GM23248 (cell line): ENCODE measurements at regions not wholly inside any gene's neighbourhood (a gene's known extent, or its start where the extent isn't known, plus 50 kb on each side); places are given as distances from the start of the nearest gene placed in this dataset.

Experiments used
- DNase-seq: peaks from one replicate; pipeline ENCODE4 v3.0.0-alpha.2; 2015
- H2AFZ ChIP-seq: fragments of 200-600 bp; sonication (generic); 2 replicates; pipeline ENCODE4 v1.6.1; 2016; ENCODE audit warnings: antibody characterized with exemption
- H3F3A ChIP-seq: fragments of 200-600 bp; sonication (generic); 2 replicates; pipeline ENCODE4 v1.6.1; 2016; ENCODE audit warnings: mild to moderate bottlenecking, antibody characterized with exemption, mixed run types; ENCODE audit not compliant: insufficient read depth
- H3K27ac ChIP-seq: fragments of 200-600 bp; sonication (generic); 2 replicates; pipeline ENCODE4 v1.5.1; 2016; ENCODE audit warnings: mild to moderate bottlenecking
- H3K27me3 ChIP-seq: fragments of 200-600 bp; sonication (generic); replicated peaks from 2 replicates; pipeline ENCODE4 v1.6.1; 2016; ENCODE audit warnings: mild to moderate bottlenecking; ENCODE audit not compliant: insufficient read depth
- H3K36me3 ChIP-seq: fragments of 200-600 bp; sonication (generic); 2 replicates; pipeline ENCODE4 v1.6.1; 2016; ENCODE audit warnings: low read depth, mild to moderate bottlenecking
- H3K4me1 ChIP-seq: fragments of 200-600 bp; sonication (generic); 2 replicates; pipeline ENCODE4 v1.6.1; 2016; ENCODE audit warnings: mild to moderate bottlenecking; ENCODE audit not compliant: insufficient read depth
- H3K4me2 ChIP-seq: fragments of 200-600 bp; sonication (generic); one replicate; pipeline ENCODE4 v1.6.1; 2016; ENCODE audit warnings: mild to moderate bottlenecking; ENCODE audit not compliant: unreplicated experiment
- H3K4me3 ChIP-seq: fragments of 200-600 bp; sonication (generic); 2 replicates; pipeline ENCODE4 v1.5.1; 2016; ENCODE audit warnings: mild to moderate bottlenecking
- H3K79me2 ChIP-seq: fragments of 200-600 bp; sonication (generic); 2 replicates; pipeline ENCODE4 v1.6.1; 2016; ENCODE audit warnings: mild to moderate bottlenecking; ENCODE audit not compliant: insufficient read depth
- H3K9ac ChIP-seq: fragments of 200-600 bp; sonication (generic); 2 replicates; pipeline ENCODE4 v1.6.1; 2016; ENCODE audit warnings: mild to moderate bottlenecking
- H3K9me2 ChIP-seq: fragments of 200-600 bp; sonication (generic); 2 replicates; pipeline ENCODE4 v1.6.1; 2016; ENCODE audit warnings: mixed run types, mild to moderate bottlenecking, moderate library complexity; ENCODE audit not compliant: insufficient read depth
- H3K9me3 ChIP-seq: fragments of 200-600 bp; sonication (generic); one replicate; pipeline ENCODE4 v1.6.1; 2017; ENCODE audit warnings: low read depth
- H4K20me1 ChIP-seq: fragments of 200-600 bp; sonication (generic); 2 replicates; pipeline ENCODE4 v1.6.0; 2016; ENCODE audit not compliant: insufficient read depth
- EZH2 ChIP-seq: fragments of 200-600 bp; sonication (generic); IDR thresholded peaks from 2 replicates; pipeline ENCODE4 v1.6.1; 2018; ENCODE audit warnings: antibody characterized with exemption, mild to moderate bottlenecking; ENCODE audit not compliant: insufficient read depth, poor library complexity, severe bottlenecking
- EZH2phosphoT487 ChIP-seq: fragments of 200-600 bp; sonication (generic); IDR thresholded peaks from 2 replicates; pipeline ENCODE4 v1.6.1; 2018; ENCODE audit warnings: antibody characterized with exemption, moderate library complexity, mild to moderate bottlenecking, low read depth; ENCODE audit not compliant: insufficient read depth
- WGBS, 2 experiments: methylation state at CpG; one replicate each; pipeline ENCODE4 v1.1.6; 2015 to 2017; ENCODE audit warnings: low lambda C conversion rate in 2 of 2, low coverage in 1 of 2; ENCODE audit errors: missing lambda C conversion rate in 2 of 2; 5-methylcytosine and 5-hydroxymethylcytosine counted together
- in situ Hi-C: fragments of 300-500 bp; cut with MboI; formaldehyde crosslinking; loops from 2 replicates; pipeline ENCODE4 v1.15.0; 2020

GRCh38 chr20:48226642-48227041 is 441.4 kb upstream of the SULF2 start:
- Histone ChIP-seq H3K9ac (no peak overlapping the region), H3K9me3 (no peaks in the 10 kb centered on the region), H3K27ac (no peak overlapping the region), H3K9me2 (no peaks in the 10 kb centered on the region), H3K4me1 (no peaks in the 10 kb centered on the region), H2AFZ (no peak overlapping the region), H3K27me3 (no peaks in the 10 kb centered on the region), H3F3A (no peaks in the 10 kb centered on the region), H4K20me1 (no peaks in the 10 kb centered on the region), H3K4me2 (no peak overlapping the region), H3K79me2 (no peaks in the 10 kb centered on the region), H3K4me3 (no peak overlapping the region), H3K36me3 (no peaks in the 10 kb centered on the region)
- TF ChIP-seq EZH2phosphoT487 (no peak), EZH2 (no peak)
- no peak for DNase-seq
- 66 to 69% methylated on average over 5 of the region's 5 CpGs for WGBS, 2 experiments
- in situ Hi-C loops, result loop anchor here (10.0 kb wide), 1 partner anchor 58 kb away; no protein-coding TSS in a partner anchor

- Histone ChIP-seq H3K79me2 (no peaks in the 10 kb centered on the region), H3K4me3 (no peak overlapping the region), H3K4me2 (no peak overlapping the region), H3K4me1 (no peaks in the 10 kb centered on the region), H3K27ac (no peak overlapping the region), H3K9ac (no peak overlapping the region), H3F3A (no peaks in the 10 kb centered on the region), H3K9me3 (no peaks in the 10 kb centered on the region), H3K27me3 (0 out of 2 replicates have a peak, but pooled peaks cover 4% of the 10 kb centered on the region), H3K9me2 (no peaks in the 10 kb centered on the region), H3K36me3 (no peaks in the 10 kb centered on the region), H2AFZ (no peak overlapping the region), H4K20me1 (no peaks in the 10 kb centered on the region)
- 38 to 47% methylated on average over 6 of the region's 6 CpGs for WGBS, 2 experiments
- in situ Hi-C loops, result loop anchor here (10.0 to 25.0 kb wide), 2 partner anchors 60 to 388 kb away; no protein-coding TSS in a partner anchor
- peak; percentile 11 for DNase-seq
- TF ChIP-seq EZH2phosphoT487, result no peak
- TF ChIP-seq EZH2, result no peak
Observed at GRCh38 chr20:48224533-48225050, 439.3 kb upstream of the SULF2 start.

- H3K36me3 ChIP-seq, result no peaks in the 10 kb centered on the region
- TF ChIP-seq EZH2 (no peak), EZH2phosphoT487 (no peak)
- H4K20me1 ChIP-seq, result no peaks in the 10 kb centered on the region
- H3K27ac ChIP-seq, result no peak overlapping the region
- no peaks in the 10 kb centered on the region for H3K79me2 ChIP-seq
- no peak overlapping the region for H2AFZ ChIP-seq
- no peak overlapping the region for H3K4me3 ChIP-seq
- no peaks in the 10 kb centered on the region for H3K9me3 ChIP-seq
- H3K27me3 ChIP-seq, result 0 out of 2 replicates have a peak, but pooled peaks cover 4% of the 10 kb centered on the region
- H3K9ac ChIP-seq, result no peak overlapping the region
- H3K9me2 ChIP-seq, result no peaks in the 10 kb centered on the region
- in situ Hi-C loops, result loop anchor here (10.0 to 25.0 kb wide), 2 partner anchors 61 to 389 kb away; no protein-coding TSS in a partner anchor
- H3F3A ChIP-seq, result no peaks in the 10 kb centered on the region
- no peaks in the 10 kb centered on the region for H3K4me1 ChIP-seq
- no peak overlapping the region for H3K4me2 ChIP-seq
- DNase-seq, result no peak
- 46 to 52% methylated on average over 13 to 14 of the region's 14 CpGs for WGBS, 2 experiments
Observed at GRCh38 chr20:48223715-48224114, 438.4 kb upstream of the SULF2 start.

- H4K20me1 ChIP-seq, result no peaks in the 10 kb centered on the region
- DNase-seq, result no peak
- H3K4me3 ChIP-seq, result no peak overlapping the region
- no peaks in the 10 kb centered on the region for H3K36me3 ChIP-seq
- no peaks in the 10 kb centered on the region for H3K79me2 ChIP-seq
- H3K4me1 ChIP-seq, result no peaks in the 10 kb centered on the region
- H3K4me2 ChIP-seq, result no peak overlapping the region
- 0 out of 2 replicates have a peak, but pooled peaks cover 4% of the 10 kb centered on the region for H3K27me3 ChIP-seq
- H3K9ac ChIP-seq, result no peak overlapping the region
- H2AFZ ChIP-seq, result no peak overlapping the region
- TF ChIP-seq EZH2 (no peak), EZH2phosphoT487 (no peak)
- no peaks in the 10 kb centered on the region for H3K9me3 ChIP-seq
- H3F3A ChIP-seq, result no peaks in the 10 kb centered on the region
- no peaks in the 10 kb centered on the region for H3K9me2 ChIP-seq
- in situ Hi-C loops, result loop anchor here (10.0 to 25.0 kb wide), 2 partner anchors 62 to 390 kb away; no protein-coding TSS in a partner anchor
- no peak overlapping the region for H3K27ac ChIP-seq
- WGBS, 2 experiments, result 66 to 69% methylated on average over 8 of the region's 8 CpGs
Observed at GRCh38 chr20:48222595-48223180, 437.4 kb upstream of the SULF2 start.
